Karpas-422 (cell line): ENCODE measurements at regions not wholly inside any gene's neighbourhood (a gene's known extent, or its start where the extent isn't known, plus 50 kb on each side); places are given as distances from the start of the nearest gene placed in this dataset.

ENCODE experiments used
- DNase-seq: peaks from one replicate; pipeline ENCODE4 v3.0.0-alpha.2; 2015
- H2AFZ ChIP-seq: fragments of 200-600 bp; sonication (generic); 2 replicates; pipeline ENCODE4 v1.6.1; 2014; ENCODE audit warnings: antibody characterized with exemption, low read length, mixed read lengths
- H3K27ac ChIP-seq: fragments of 200-600 bp; sonication (generic); 2 replicates; pipeline ENCODE4 v1.5.1; 2014; ENCODE audit warnings: mild to moderate bottlenecking, low read length, moderate library complexity
- H3K27me3 ChIP-seq: fragments of 200-600 bp; sonication (generic); 2 replicates; pipeline ENCODE4 v1.6.1; 2014; ENCODE audit warnings: low read length, mixed read lengths
- H3K36me3 ChIP-seq: fragments of 200-600 bp; sonication (generic); 2 replicates; pipeline ENCODE4 v1.6.1; 2014; ENCODE audit warnings: low read length, mixed read lengths; ENCODE audit not compliant: insufficient read depth
- H3K4me1 ChIP-seq: fragments of 200-600 bp; sonication (generic); 2 replicates; pipeline ENCODE4 v1.6.1; 2014; ENCODE audit warnings: mild to moderate bottlenecking, low read length, mixed read lengths
- H3K4me2 ChIP-seq: fragments of 200-600 bp; sonication (generic); 2 replicates; pipeline ENCODE4 v1.6.1; 2014; ENCODE audit warnings: low read length, low read depth, mild to moderate bottlenecking; ENCODE audit not compliant: poor library complexity, severe bottlenecking
- H3K4me3 ChIP-seq: fragments of 200-600 bp; sonication (generic); 2 replicates; pipeline ENCODE4 v1.5.1; 2014; ENCODE audit warnings: mild to moderate bottlenecking, antibody characterized with exemption, low read length, mixed read lengths
- H3K79me2 ChIP-seq: fragments of 200-600 bp; sonication (generic); 2 replicates; pipeline ENCODE4 v1.6.1; 2014; ENCODE audit warnings: mild to moderate bottlenecking, low read length, mixed read lengths
- H3K9ac ChIP-seq: fragments of 200-600 bp; sonication (generic); 2 replicates; pipeline ENCODE4 v1.6.0; 2014; ENCODE audit warnings: low read length
- H3K9me2 ChIP-seq: fragments of 200-600 bp; sonication (generic), shearing (Covaris generic); replicated peaks from 2 replicates; pipeline ENCODE4 v1.6.0; 2014; ENCODE audit warnings: mild to moderate bottlenecking, low read length, moderate library complexity; ENCODE audit not compliant: insufficient read depth
- H3K9me3 ChIP-seq: fragments of 300-700, 200-600 bp; sonication (generic); 2 replicates; pipeline ENCODE4 v1.6.1; 2014; ENCODE audit warnings: low read length, mixed read lengths
- H4K20me1 ChIP-seq: fragments of 200-600 bp; sonication (generic); 2 replicates; pipeline ENCODE4 v1.6.1; 2014; ENCODE audit warnings: mild to moderate bottlenecking, antibody characterized with exemption, low read length, low read depth; ENCODE audit not compliant: insufficient read depth

GRCh38 chr10:78902815-78903214 lies 166.0 kb upstream of the ZMIZ1 start:
- H3K9me2 ChIP-seq = no peaks in the 10 kb centered on the region; the same call in 1 of the 2 replicates
- H3K79me2 ChIP-seq = no peaks in the 10 kb centered on the region
- no peaks in the 10 kb centered on the region; the same call in 1 of the 2 replicates for H3K4me1 ChIP-seq
- H4K20me1 ChIP-seq = no peaks in the 10 kb centered on the region
- DNase-seq = no peak
- H3K27me3 ChIP-seq = peaks cover 3% of the 10 kb centered on the region; the same call in 1 of the 2 replicates
- H3K9me3 ChIP-seq = peaks cover 3% of the 10 kb centered on the region; the same call in 1 of the 2 replicates
- H3K4me2 ChIP-seq = no peak overlapping the region
- H3K9ac ChIP-seq = no peak overlapping the region
- H3K27ac ChIP-seq = no peak overlapping the region
- no peak overlapping the region for H2AFZ ChIP-seq
- no peaks in the 10 kb centered on the region; the same call in 1 of the 2 replicates for H3K36me3 ChIP-seq
- H3K4me3 ChIP-seq = no peak overlapping the region

DNA sequence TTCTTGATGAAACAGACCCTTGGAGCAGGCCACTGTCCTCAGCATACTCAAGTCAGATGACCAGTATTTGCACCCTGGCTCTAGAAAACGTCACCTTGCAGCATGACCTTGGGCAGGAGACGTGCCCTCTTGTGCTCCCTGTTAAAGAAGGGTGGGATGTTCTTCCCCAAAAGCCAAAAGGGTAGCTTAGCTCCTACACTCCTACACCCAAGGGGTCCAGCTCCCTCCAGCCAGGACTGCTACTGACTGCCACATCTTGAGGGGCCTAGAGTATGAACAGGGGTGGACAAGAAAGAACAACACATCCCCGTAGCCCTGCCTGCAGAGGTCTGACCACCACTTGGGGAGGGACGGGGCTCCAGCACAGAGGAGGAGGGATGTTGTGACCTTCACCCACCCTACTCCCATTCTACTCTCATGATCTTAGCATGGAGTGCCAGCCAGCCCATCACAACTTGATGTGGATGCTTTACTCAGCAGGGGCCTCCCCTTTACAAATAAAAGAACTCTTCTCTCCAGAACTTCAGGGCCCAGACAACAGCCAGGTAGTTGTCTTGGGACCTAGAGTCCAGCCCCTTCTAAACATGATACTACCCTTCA lies 165.3 kb upstream of the ZMIZ1 start:
- Histone ChIP-seq H3K27me3 (peaks cover 3% of the 10 kb centered on the region; the same call in 1 of the 2 replicates), H3K4me1 (no peaks in the 10 kb centered on the region; the same call in 1 of the 2 replicates), H2AFZ (no peak overlapping the region), H3K4me3 (no peak overlapping the region), H3K9ac (no peak overlapping the region), H4K20me1 (no peaks in the 10 kb centered on the region), H3K36me3 (no peaks in the 10 kb centered on the region; the same call in 1 of the 2 replicates), H3K9me2 (no peaks in the 10 kb centered on the region; the same call in 1 of the 2 replicates), H3K27ac (no peak overlapping the region), H3K9me3 (no peaks in the 10 kb centered on the region; the same call in 1 of the 2 replicates), H3K4me2 (no peak overlapping the region), H3K79me2 (no peaks in the 10 kb centered on the region)
- no peak for DNase-seq

- Histone ChIP-seq H3K9me2 (no peaks in the 10 kb centered on the region; the same call in 1 of the 2 replicates), H2AFZ (no peak overlapping the region), H3K27me3 (peaks cover 3% of the 10 kb centered on the region; the same call in 1 of the 2 replicates), H3K4me2 (no peak overlapping the region), H3K9ac (no peak overlapping the region), H3K4me1 (no peaks in the 10 kb centered on the region; the same call in 1 of the 2 replicates), H3K79me2 (no peaks in the 10 kb centered on the region), H3K4me3 (no peak overlapping the region), H3K27ac (no peak overlapping the region), H3K9me3 (no peaks in the 10 kb centered on the region), H4K20me1 (no peaks in the 10 kb centered on the region), H3K36me3 (no peaks in the 10 kb centered on the region; the same call in 1 of the 2 replicates)
- no peak for DNase-seq
Observed at GRCh38 chr10:78904196-78904595, 164.6 kb upstream of the ZMIZ1 start.

DNA sequence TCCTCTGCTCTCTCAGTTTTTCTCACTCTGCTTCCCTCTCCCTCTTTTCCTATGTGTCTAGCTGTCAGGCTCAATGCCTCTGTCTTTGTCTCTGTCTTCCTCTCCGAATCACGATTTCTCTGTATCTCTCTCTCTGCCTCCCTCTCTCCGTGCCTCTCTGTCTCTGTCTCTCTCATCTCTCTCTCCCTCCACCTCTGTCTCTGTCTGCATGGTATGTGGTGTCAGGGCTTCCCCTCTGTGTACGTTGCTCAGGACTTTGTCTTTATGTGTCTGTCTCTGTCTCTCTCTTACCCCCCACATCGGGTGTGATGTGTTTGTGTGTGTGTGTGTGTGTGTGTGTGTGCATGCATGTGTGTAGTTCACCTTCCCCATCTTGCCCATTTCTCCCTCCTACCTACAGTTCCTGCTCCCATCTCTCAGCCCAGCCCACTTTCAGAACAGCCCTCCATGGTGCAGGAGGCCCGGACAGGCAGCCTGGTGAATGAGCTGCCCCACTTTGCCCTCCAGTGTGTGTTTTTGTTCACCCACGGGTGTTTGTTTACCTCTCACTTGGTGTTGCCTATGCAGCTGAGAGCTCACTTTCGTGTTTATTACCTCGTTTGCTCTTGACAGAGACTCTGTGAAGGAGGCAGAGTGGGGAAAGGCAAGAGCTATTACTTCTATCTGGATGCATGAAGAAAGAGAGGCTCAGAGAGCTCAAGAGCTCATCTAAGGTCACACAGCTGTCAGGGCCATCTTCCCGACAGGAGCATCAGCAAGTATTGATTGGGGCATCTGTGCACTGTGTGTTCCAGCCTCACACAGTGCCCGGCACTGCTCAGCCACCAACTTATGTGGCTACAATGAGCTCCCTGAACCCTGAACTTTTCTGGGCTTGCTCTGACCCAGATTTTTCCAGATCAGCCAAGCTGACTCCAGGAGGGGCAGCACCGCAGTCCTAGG lies 163.5 kb upstream of the ZMIZ1 start:
- no peak overlapping the region for H3K4me3 ChIP-seq
- no peak overlapping the region for H3K9ac ChIP-seq
- no peak overlapping the region for H3K4me2 ChIP-seq
- no peak overlapping the region for H3K27ac ChIP-seq
- H2AFZ ChIP-seq = no peak overlapping the region
- peaks cover 6% of the 10 kb centered on the region for H3K4me1 ChIP-seq
- H3K9me2 ChIP-seq = no peaks in the 10 kb centered on the region; the same call in 1 of the 2 replicates
- peaks cover 3% of the 10 kb centered on the region; the same call in 1 of the 2 replicates for H3K27me3 ChIP-seq
- H3K79me2 ChIP-seq = no peaks in the 10 kb centered on the region
- no peak for DNase-seq
- no peaks in the 10 kb centered on the region; the same call in 1 of the 2 replicates for H3K36me3 ChIP-seq
- H4K20me1 ChIP-seq = no peaks in the 10 kb centered on the region
- no peaks in the 10 kb centered on the region for H3K9me3 ChIP-seq

DNA sequence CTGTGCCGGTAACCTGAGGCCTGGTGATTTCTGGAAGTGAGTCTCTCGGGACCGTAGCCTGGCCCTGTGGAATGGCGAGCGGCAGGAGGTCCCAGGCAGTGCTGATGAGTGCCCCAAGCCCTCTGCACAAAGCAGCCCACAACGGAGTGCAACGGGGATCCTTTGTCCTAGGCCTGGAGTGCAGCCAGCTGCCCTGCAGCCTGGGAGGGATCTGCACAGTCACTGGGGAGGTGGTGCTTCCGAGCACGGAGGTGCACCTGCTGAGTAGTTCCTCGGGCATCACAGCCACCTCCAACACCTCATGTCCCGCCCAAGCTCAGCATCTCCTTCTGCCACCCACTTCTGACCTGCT lies 162.8 kb upstream of the ZMIZ1 start:
- DNase-seq = no peak
- Histone ChIP-seq H3K9ac (no peak overlapping the region), H4K20me1 (no peaks in the 10 kb centered on the region)

DNA sequence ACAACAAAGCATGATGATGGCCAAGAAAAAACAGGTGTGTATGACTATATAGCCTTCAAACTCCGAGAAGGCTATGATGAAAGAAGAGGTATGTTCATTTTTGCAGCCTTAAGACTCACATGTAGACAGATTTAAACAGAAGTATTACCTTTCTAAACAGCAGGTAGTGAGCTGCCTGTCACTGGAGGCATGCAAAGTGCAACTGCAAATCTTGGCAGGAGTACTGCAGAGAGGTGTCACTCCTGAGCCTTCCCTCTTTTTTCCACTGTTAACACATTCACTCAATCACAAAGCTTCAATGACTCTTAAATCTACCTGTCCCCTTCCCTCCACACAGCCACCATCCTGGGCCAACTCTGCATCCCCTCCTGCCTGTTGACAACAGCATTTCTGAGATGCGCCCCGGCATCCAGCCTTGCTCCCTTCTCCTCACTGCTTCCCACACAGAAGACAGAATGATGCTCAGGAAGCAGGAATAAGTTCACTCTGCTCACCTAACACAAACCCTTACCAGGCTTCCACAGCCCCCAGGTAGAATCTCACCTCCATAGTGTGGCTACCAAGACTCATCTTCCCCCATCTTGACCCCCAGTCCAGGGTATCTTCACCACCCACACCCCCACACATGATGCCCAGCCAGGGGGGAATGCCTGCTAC lies 161.9 kb upstream of the ZMIZ1 start:
- no peaks in the 10 kb centered on the region for H3K9me3 ChIP-seq
- no peak overlapping the region for H3K9ac ChIP-seq
- no peak overlapping the region for H2AFZ ChIP-seq
- H3K4me1 ChIP-seq = peaks cover 22% of the 10 kb centered on the region
- H3K79me2 ChIP-seq = no peaks in the 10 kb centered on the region
- no peak overlapping the region for H3K4me3 ChIP-seq
- H4K20me1 ChIP-seq = no peaks in the 10 kb centered on the region
- no peaks in the 10 kb centered on the region for H3K36me3 ChIP-seq
- H3K27me3 ChIP-seq = no peaks in the 10 kb centered on the region
- no peak for DNase-seq
- H3K9me2 ChIP-seq = no peaks in the 10 kb centered on the region
- H3K4me2 ChIP-seq = no peak overlapping the region
- no peak overlapping the region for H3K27ac ChIP-seq

More for the DNA sequence above, 162.8 kb upstream of the ZMIZ1 start:
- Histone ChIP-seq H3K4me2 (no peak overlapping the region), H3K9me2 (no peaks in the 10 kb centered on the region; the same call in 1 of the 2 replicates), H3K4me1 (peaks cover 13% of the 10 kb centered on the region), H3K4me3 (no peak overlapping the region), H3K79me2 (no peaks in the 10 kb centered on the region), H2AFZ (no peak overlapping the region), H3K27me3 (peaks cover 3% of the 10 kb centered on the region; the same call in 1 of the 2 replicates), H3K9me3 (no peaks in the 10 kb centered on the region), H3K27ac (no peak overlapping the region), H3K36me3 (no peaks in the 10 kb centered on the region; the same call in 1 of the 2 replicates)

- peaks cover 30% of the 10 kb centered on the region for H3K4me1 ChIP-seq
- no peak overlapping the region for H3K27ac ChIP-seq
- no peaks in the 10 kb centered on the region for H3K27me3 ChIP-seq
- H3K9ac ChIP-seq = no peak overlapping the region
- H2AFZ ChIP-seq = no peak overlapping the region
- H3K9me3 ChIP-seq = no peaks in the 10 kb centered on the region
- DNase-seq = no peak
- no peak overlapping the region for H3K4me3 ChIP-seq
- no peaks in the 10 kb centered on the region for H3K9me2 ChIP-seq
- H3K4me2 ChIP-seq = no peak overlapping the region
- H4K20me1 ChIP-seq = no peaks in the 10 kb centered on the region
- no peaks in the 10 kb centered on the region for H3K36me3 ChIP-seq
- no peaks in the 10 kb centered on the region for H3K79me2 ChIP-seq
Observed at GRCh38 chr10:78907551-78908211, 161.1 kb upstream of the ZMIZ1 start.
